B cell (primary cell): ENCODE measurements at regions not wholly inside any gene's neighbourhood (a gene's known extent, or its start where the extent isn't known, plus 50 kb on each side); places are given as distances from the start of the nearest gene placed in this dataset.

Experiments
- ATAC-seq: fragments of 200-7000 bp; cut with Tn5 transposase; one replicate; pipeline ENCODE4 v1.10.0; 2021; ENCODE audit warnings: low read depth, mild to moderate bottlenecking, moderate number of reproducible peaks, moderate library complexity
- CTCF ChIA-PET: fragments of 350-600 bp; sonication (Branson Sonifier 250); formaldehyde crosslinking; loops from one replicate; lab custom pipeline; 2021; ENCODE audit warnings: antibody characterized with exemption, inconsistent platforms; lab: Charles Lee
- POLR2A ChIA-PET: fragments of 350-600 bp; sonication (Branson Sonifier 250); formaldehyde crosslinking; loops from one replicate; lab custom pipeline; 2021; ENCODE audit warnings: antibody characterized with exemption; lab: Charles Lee
- DNase-seq: peaks from one replicate; pipeline ENCODE4 v3.0.0; 2013
- H2AFZ ChIP-seq: 2 replicates; pipeline ENCODE4 v1.6.1; 2012; ENCODE audit warnings: mild to moderate bottlenecking, low read depth, low read length; ENCODE audit not compliant: insufficient read depth, poor library complexity, severe bottlenecking
- H3K27ac ChIP-seq, 2 donors: 1 replicate in 1 of 2; 2 replicates in 1 of 2; pipeline ENCODE4 v1.5.1; 2012 to 2013; ENCODE audit warnings: low read length in 2 of 2, mild to moderate bottlenecking in 2 of 2, moderate library complexity in 1 of 2
- H3K27me3 ChIP-seq, 4 experiments: fragments of 200-600 bp in 1 of 4; sonication (generic) in 1 of 4; replicated peaks in 1 of 4; 1 replicate in 2 of 4; 2 replicates in 2 of 4; pipeline versions ENCODE4 v1.6.1 to v1.7.0; 2013 to 2016; ENCODE audit warnings: low read length in 3 of 4, mild to moderate bottlenecking in 2 of 4, mixed read lengths in 1 of 4, moderate library complexity in 1 of 4; ENCODE audit not compliant: insufficient read depth in 4 of 4, control insufficient read depth in 3 of 4; ENCODE audit errors: control extremely low read depth in 1 of 4
- H3K36me3 ChIP-seq, 2 experiments: replicated peaks in 1 of 2; 1 replicate in 1 of 2; 2 replicates in 1 of 2; pipeline versions ENCODE4 v1.6.1 to v1.7.1; 2013; ENCODE audit warnings: low read length in 1 of 2; ENCODE audit not compliant: insufficient read depth in 2 of 2, control insufficient read depth in 1 of 2; ENCODE audit errors: control extremely low read depth in 1 of 2, extremely low read depth in 1 of 2
- H3K4me1 ChIP-seq, 2 donors: fragments of 200-600 bp in 1 of 2; sonication (generic) in 1 of 2; 1 replicate in 1 of 2; 2 replicates in 1 of 2; pipeline versions ENCODE4 v1.5.1 to v1.6.1; 2013 to 2017; ENCODE audit warnings: low read length in 2 of 2; ENCODE audit not compliant: control insufficient read depth in 2 of 2, insufficient read depth in 2 of 2
- H3K4me2 ChIP-seq: replicated peaks from 2 replicates; pipeline ENCODE3; 2012; ENCODE audit warnings: mild to moderate bottlenecking, low read depth, low read length; ENCODE audit not compliant: poor library complexity, severe bottlenecking
- H3K4me3 ChIP-seq, 5 experiments: fragments of 200-600 bp in 1 of 5; sonication (generic) in 1 of 5; 1 replicate in 3 of 5; 2 replicates in 2 of 5; pipeline versions ENCODE4 v1.5.1 to v1.7.0; 2011 to 2016; ENCODE audit warnings: low read length in 4 of 5, mild to moderate bottlenecking in 4 of 5, low read depth in 2 of 5, control low read depth in 1 of 5, moderate library complexity in 1 of 5; ENCODE audit not compliant: insufficient read depth in 1 of 5; ENCODE audit errors: control extremely low read depth in 1 of 5, extremely low read depth in 1 of 5
- H3K79me2 ChIP-seq: fragments of 200-600 bp; sonication (generic); one replicate; pipeline ENCODE4 v1.6.0; 2016; ENCODE audit warnings: low read length; ENCODE audit not compliant: control insufficient read depth, insufficient read depth
- H3K9ac ChIP-seq: fragments of 200-600 bp; sonication (generic); 2 replicates; pipeline ENCODE4 v1.6.1; 2017; ENCODE audit warnings: mild to moderate bottlenecking, low read length, moderate library complexity
- H3K9me3 ChIP-seq, 3 donors: one replicate each; pipeline versions ENCODE4 v1.6.1 to v1.7.1; 2013; ENCODE audit warnings: low read length in 2 of 3; ENCODE audit not compliant: control insufficient read depth in 2 of 3, insufficient read depth in 1 of 3; ENCODE audit errors: control extremely low read depth in 1 of 3
- H4K20me1 ChIP-seq: 2 replicates; pipeline ENCODE4 v1.6.0; 2012; ENCODE audit warnings: mild to moderate bottlenecking, low read length; ENCODE audit not compliant: insufficient read depth, control insufficient read depth, poor library complexity, severe bottlenecking
- H3K27ac Mint-ChIP-seq: one replicate; pipeline ENCODE4 v1.8.0; 2021; ENCODE audit warnings: mixed read lengths
- H3K27me3 Mint-ChIP-seq: one replicate; pipeline ENCODE4 v1.8.0; 2021; ENCODE audit warnings: mixed read lengths
- H3K4me1 Mint-ChIP-seq: one replicate; pipeline ENCODE4 v1.8.0; 2021; ENCODE audit warnings: mixed read lengths
- H3K4me3 Mint-ChIP-seq: one replicate; pipeline ENCODE4 v1.8.0; 2021; ENCODE audit warnings: mixed read lengths
- H3K9me3 Mint-ChIP-seq: one replicate; pipeline ENCODE4 v1.8.0; 2022; ENCODE audit warnings: mixed read lengths; ENCODE audit not compliant: insufficient read depth
- CTCF ChIP-seq: fragments of 200-600 bp; IDR thresholded peaks from one replicate; pipeline ENCODE4 v1.8.0; 2022; ENCODE audit warnings: antibody characterized with exemption, mild to moderate bottlenecking
- EZH2 ChIP-seq: IDR thresholded peaks from 2 replicates; pipeline ENCODE4 v1.6.1; 2012; ENCODE audit warnings: borderline replicate concordance, low read depth, mild to moderate bottlenecking, moderate library complexity, low read length; ENCODE audit not compliant: insufficient read depth, poor library complexity, severe bottlenecking
- WGBS: methylation state at CpG from one replicate; pipeline ENCODE4 v1.1.5; 2013; ENCODE audit warnings: missing lambda C conversion rate; ENCODE audit not compliant: insufficient coverage; 5-methylcytosine and 5-hydroxymethylcytosine counted together
- intact Hi-C: fragments of 100-400 bp; cut with micrococcal nuclease; formaldehyde crosslinking; loops from one replicate; pipeline ENCODE4 v1.10.0; 2022

GRCh38 chr7:42400961-42401360, 164.0 kb upstream of the GLI3 start:
- H3K4me3 Mint-ChIP-seq: no peak overlapping the region
- Histone ChIP-seq H3K4me3 (no peak overlapping the region), H3K27me3 (no peaks in the 10 kb centered on the region), H3K79me2 (no peaks in the 10 kb centered on the region), H3K4me1 (no peaks in the 10 kb centered on the region), H3K9me3 (no peaks in the 10 kb centered on the region), H3K27ac (no peak overlapping the region), H4K20me1 (no peaks in the 10 kb centered on the region), H3K36me3 (no peaks in the 10 kb centered on the region), H2AFZ (no peak overlapping the region), H3K9ac (no peak overlapping the region), H3K4me2 (no peak overlapping the region)
- intact Hi-C loops: no loop called here
- CTCF ChIA-PET: no interaction called here
- TF ChIP-seq EZH2 (no peak), CTCF (no peak)
- POLR2A ChIA-PET: no interaction called here
- H3K27me3 Mint-ChIP-seq: no peaks in the 10 kb centered on the region
- H3K4me1 Mint-ChIP-seq: no peaks in the 10 kb centered on the region
- ATAC-seq: no peak
- DNase-seq: no peak
- no peak overlapping the region for H3K27ac Mint-ChIP-seq
- H3K9me3 Mint-ChIP-seq: no peaks in the 10 kb centered on the region
- 92% methylated on average over 7 of the region's 7 CpGs for WGBS

GRCh38 chr7:42400211-42400772, 163.3 kb upstream of the GLI3 start:
- H3K4me2 ChIP-seq: no peak overlapping the region
- WGBS: no CpG with 5 or more reads among the region's 4 CpGs
- no peak overlapping the region for H2AFZ ChIP-seq
- Mint-ChIP-seq H3K4me1 (no peaks in the 10 kb centered on the region), H3K4me3 (no peak overlapping the region), H3K27ac (no peak overlapping the region), H3K27me3 (no peaks in the 10 kb centered on the region), H3K9me3 (no peaks in the 10 kb centered on the region)
- H3K27me3 ChIP-seq: no peaks in the 10 kb centered on the region
- H3K9ac ChIP-seq: no peak overlapping the region
- ATAC-seq: no peak
- H3K4me3 ChIP-seq: no peak overlapping the region
- H3K79me2 ChIP-seq: no peaks in the 10 kb centered on the region
- H3K9me3 ChIP-seq: no peaks in the 10 kb centered on the region
- intact Hi-C loops: no loop called here
- no peak for DNase-seq
- no peak overlapping the region for H3K27ac ChIP-seq
- no peaks in the 10 kb centered on the region for H3K36me3 ChIP-seq
- no peaks in the 10 kb centered on the region for H4K20me1 ChIP-seq
- TF ChIP-seq EZH2 (no peak), CTCF (no peak)
- POLR2A ChIA-PET: no interaction called here
- H3K4me1 ChIP-seq: no peaks in the 10 kb centered on the region
- CTCF ChIA-PET: no interaction called here
